IPS-20b (cell line): ENCODE measurements at regions not wholly inside any gene's neighbourhood (a gene's known extent, or its start where the extent isn't known, plus 50 kb on each side); places are given as distances from the start of the nearest gene placed in this dataset.
"Not testable (repeated sequence)": the region's sequence is repeated elsewhere in the genome, so short reads cannot be mapped to it uniquely, and the experiment has no call there.

Experiments used
- H3K27ac ChIP-seq: one replicate; pipeline ENCODE4 v1.5.1; 2013; ENCODE audit warnings: low read length
- H3K27me3 ChIP-seq: 2 replicates; pipeline ENCODE4 v1.6.1; 2013; ENCODE audit warnings: mild to moderate bottlenecking, low read length, inconsistent platforms; ENCODE audit not compliant: insufficient read depth
- H3K36me3 ChIP-seq: 2 replicates; pipeline ENCODE4 v1.6.1; 2013; ENCODE audit warnings: low read depth, mild to moderate bottlenecking, inconsistent platforms, low read length, moderate library complexity; ENCODE audit not compliant: insufficient read depth
- H3K4me1 ChIP-seq: 2 replicates; pipeline ENCODE4 v1.6.1; 2013; ENCODE audit warnings: mild to moderate bottlenecking, control low read depth, inconsistent platforms, low read length, moderate library complexity; ENCODE audit not compliant: insufficient read depth
- H3K4me3 ChIP-seq: 2 replicates; pipeline ENCODE4 v1.5.1; 2013; ENCODE audit warnings: mild to moderate bottlenecking, low read length, inconsistent platforms
- H3K9ac ChIP-seq: 2 replicates; pipeline ENCODE4 v1.6.1; 2013; ENCODE audit warnings: low read depth, mild to moderate bottlenecking, inconsistent platforms, low read length, moderate library complexity
- H3K9me3 ChIP-seq: 2 replicates; pipeline ENCODE4 v1.6.1; 2013; ENCODE audit warnings: mild to moderate bottlenecking, low read depth, low read length, inconsistent platforms; ENCODE audit not compliant: insufficient read depth

GRCh38 chr17:77546772-77547241 lies 406.0 kb downstream of the SEC14L1 start:
- Histone ChIP-seq H3K9ac (peak overlapping the region; percentile 70; the same call in 1 of the 2 replicates), H3K4me3 (peak overlapping the region; percentile 48; the same call in 1 of the 2 replicates), H3K27me3 (peaks cover 16% of the 10 kb centered on the region; the same call in 1 of the 2 replicates), H3K27ac (no peak overlapping the region), H3K9me3 (no peaks in the 10 kb centered on the region), H3K4me1 (peaks cover 4% of the 10 kb centered on the region; the same call in 1 of the 2 replicates), H3K36me3 (no peaks in the 10 kb centered on the region)

GRCh38 chr17:77548967-77549366 lies 408.2 kb downstream of the SEC14L1 start:
- Histone ChIP-seq H3K9ac (no peak overlapping the region), H3K4me1 (no peaks in the 10 kb centered on the region), H3K27me3 (peaks cover 13% of the 10 kb centered on the region; the same call in 1 of the 2 replicates), H3K9me3 (no peaks in the 10 kb centered on the region), H3K4me3 (no peak overlapping the region), H3K36me3 (no peaks in the 10 kb centered on the region), H3K27ac (no peak overlapping the region)

- H3K9ac ChIP-seq = no peak overlapping the region
- no peaks in the 10 kb centered on the region for H3K36me3 ChIP-seq
- no peak overlapping the region for H3K27ac ChIP-seq
- H3K4me3 ChIP-seq = no peak overlapping the region
- H3K27me3 ChIP-seq = peaks cover 6% of the 10 kb centered on the region; the same call in 1 of the 2 replicates
- no peaks in the 10 kb centered on the region for H3K9me3 ChIP-seq
- H3K4me1 ChIP-seq = no peaks in the 10 kb centered on the region
Observed at GRCh38 chr17:77549726-77550366, 408.7 kb upstream of the TNRC6C start.

GRCh38 chr17:77553459-77554066 lies 404.9 kb upstream of the TNRC6C start:
- Histone ChIP-seq H3K4me1 (no peaks in the 10 kb centered on the region), H3K9ac (no peak overlapping the region), H3K4me3 (no peak overlapping the region), H3K27ac (no peak overlapping the region), H3K36me3 (no peaks in the 10 kb centered on the region), H3K27me3 (no peaks in the 10 kb centered on the region), H3K9me3 (no peaks in the 10 kb centered on the region)

- H3K27me3 ChIP-seq = no peaks in the 10 kb centered on the region
Observed at GRCh38 chr17:77555121-77555591, 403.3 kb upstream of the TNRC6C start.

GRCh38 chr17:77555741-77556291 lies 402.7 kb upstream of the TNRC6C start:
- Histone ChIP-seq H3K36me3 (no peaks in the 10 kb centered on the region), H3K4me1 (no peaks in the 10 kb centered on the region), H3K9ac (no peak overlapping the region), H3K4me3 (no peak overlapping the region), H3K27me3 (no peaks in the 10 kb centered on the region), H3K9me3 (no peaks in the 10 kb centered on the region), H3K27ac (no peak overlapping the region)

More at GRCh38 chr17:77555121-77555591, 403.3 kb upstream of the TNRC6C start:
- Histone ChIP-seq H3K9me3 (no peaks in the 10 kb centered on the region), H3K4me1 (no peaks in the 10 kb centered on the region), H3K36me3 (no peaks in the 10 kb centered on the region), H3K9ac (no peak overlapping the region), H3K4me3 (no peak overlapping the region), H3K27ac (no peak overlapping the region)

- no peaks in the 10 kb centered on the region for H3K27me3 ChIP-seq
Observed at GRCh38 chr17:77556383-77557061, 402.0 kb upstream of the TNRC6C start.

GRCh38 chr17:77558846-77559626 lies 399.5 kb upstream of the TNRC6C start:
- H3K4me1 ChIP-seq = no peaks in the 10 kb centered on the region
- no peaks in the 10 kb centered on the region for H3K27me3 ChIP-seq
- H3K36me3 ChIP-seq = no peaks in the 10 kb centered on the region
- H3K27ac ChIP-seq = no peak overlapping the region
- no peak overlapping the region for H3K4me3 ChIP-seq
- H3K9me3 ChIP-seq = no peaks in the 10 kb centered on the region
- H3K9ac ChIP-seq = no peak overlapping the region

More at GRCh38 chr17:77556383-77557061, 402.0 kb upstream of the TNRC6C start:
- no peak overlapping the region for H3K4me3 ChIP-seq
- no peak overlapping the region for H3K9ac ChIP-seq
- H3K9me3 ChIP-seq = no peaks in the 10 kb centered on the region
- H3K27ac ChIP-seq = no peak overlapping the region
- no peaks in the 10 kb centered on the region for H3K36me3 ChIP-seq
- no peaks in the 10 kb centered on the region for H3K4me1 ChIP-seq

- Histone ChIP-seq H3K4me3 (no peak overlapping the region), H3K9ac (no peak overlapping the region), H3K4me1 (no peaks in the 10 kb centered on the region), H3K9me3 (no peaks in the 10 kb centered on the region), H3K27ac (no peak overlapping the region), H3K36me3 (no peaks in the 10 kb centered on the region), H3K27me3 (no peaks in the 10 kb centered on the region)
Observed at GRCh38 chr17:77560381-77560780, 398.1 kb upstream of the TNRC6C start.

GRCh38 chr17:77560841-77561240 lies 397.7 kb upstream of the TNRC6C start:
- no peak overlapping the region for H3K9ac ChIP-seq
- no peaks in the 10 kb centered on the region for H3K9me3 ChIP-seq
- no peaks in the 10 kb centered on the region for H3K4me1 ChIP-seq
- no peaks in the 10 kb centered on the region for H3K27me3 ChIP-seq
- no peak overlapping the region for H3K27ac ChIP-seq
- H3K4me3 ChIP-seq = no peak overlapping the region
- no peaks in the 10 kb centered on the region for H3K36me3 ChIP-seq

- H3K4me3 ChIP-seq, H3K9ac ChIP-seq, H3K9me3 ChIP-seq, H3K36me3 ChIP-seq, H3K27me3 ChIP-seq, H3K4me1 ChIP-seq, H3K27ac ChIP-seq: not testable (repeated sequence)
Observed at GRCh38 chr17:77562361-77562760, 396.1 kb upstream of the TNRC6C start.
